ENCODE measurements at regions not wholly inside any gene's neighbourhood (a gene's known extent, or its start where the extent isn't known, plus 50 kb on each side); places are given as distances from the start of the nearest gene placed in this dataset.
A peak's percentile ranks its signal among the peaks of the same experiment; 100 is the strongest.

- Histone ChIP-seq H2AFZ (0 out of 2 replicates have a peak overlapping the region, but pooled peaks have one; percentile 21), H3K4me3 (no peak overlapping the region), H3K27ac (no peak overlapping the region), H3K4me2 (no peak overlapping the region), H3K9me2 (ENCODE audit: insufficient read depth) (no peaks in the 10 kb centered on the region; the same call in 1 of the 2 replicates), H3K4me1 (replicated peaks; ENCODE audit: insufficient read depth) (no peaks in the 10 kb centered on the region), H3K36me3 (ENCODE audit: low read depth) (no peaks in the 10 kb centered on the region), H4K20me1 (ENCODE audit: insufficient read depth) (no peaks in the 10 kb centered on the region), H3K79me2 (ENCODE audit: low read depth) (no peaks in the 10 kb centered on the region), H3K27me3 (ENCODE audit: insufficient read depth, low read depth) (no peaks in the 10 kb centered on the region), H3K9me3 (ENCODE audit: insufficient read depth, low read depth) (no peaks in the 10 kb centered on the region; the same call in 1 of the 2 replicates), H3F3A (ENCODE audit: insufficient read depth, low read depth) (no peaks in the 10 kb centered on the region)
- no TSS peak for BruUV-seq (replicated peaks)
- CTCF ChIA-PET = no interaction called here
- POLR2A ChIA-PET (ENCODE audit: unreplicated experiment) = no interaction called here
- TF ChIP-seq CTCF (conservative IDR thresholded peaks at IDR 0.05) (no peak), EZH2 (IDR thresholded peaks at IDR 0.05; ENCODE audit: low read depth) (no peak)
- intact Hi-C loops (cut with micrococcal nuclease; ENCODE audit: unreplicated experiment) = no loop called here
- no peak for DNase-seq
These were observed 241.4 kb upstream of the DGKB start for GRCh38 chr7:15143936-15144335.

- no peaks in the 10 kb centered on the region for H3K27me3 ChIP-seq (ENCODE audit: insufficient read depth, low read depth)
- no TSS peak for BruUV-seq (replicated peaks)
- H3K36me3 ChIP-seq (ENCODE audit: low read depth) = no peaks in the 10 kb centered on the region
- no peak overlapping the region for H3K27ac ChIP-seq
- H2AFZ ChIP-seq = no peak overlapping the region
- H3K4me3 ChIP-seq = no peak overlapping the region
- no peaks in the 10 kb centered on the region for H3K79me2 ChIP-seq (ENCODE audit: low read depth)
- no peak overlapping the region for H3K4me2 ChIP-seq
- H3F3A ChIP-seq (ENCODE audit: insufficient read depth, low read depth) = no peaks in the 10 kb centered on the region
- no peak for TF ChIP-seq CTCF (conservative IDR thresholded peaks at IDR 0.05)
- no peak for TF ChIP-seq EZH2 (IDR thresholded peaks at IDR 0.05; ENCODE audit: low read depth)
- intact Hi-C loops (cut with micrococcal nuclease; ENCODE audit: unreplicated experiment) = no loop called here
- no peak for DNase-seq
- H3K9me2 ChIP-seq (ENCODE audit: insufficient read depth) = no peaks in the 10 kb centered on the region; the same call in 1 of the 2 replicates
- no peaks in the 10 kb centered on the region; the same call in 1 of the 2 replicates for H3K9me3 ChIP-seq (ENCODE audit: insufficient read depth, low read depth)
- no peaks in the 10 kb centered on the region for H3K4me1 ChIP-seq (replicated peaks; ENCODE audit: insufficient read depth)
- H4K20me1 ChIP-seq (ENCODE audit: insufficient read depth) = no peaks in the 10 kb centered on the region
- CTCF ChIA-PET = no interaction called here
- POLR2A ChIA-PET (ENCODE audit: unreplicated experiment) = no interaction called here
These were observed 240.6 kb upstream of the DGKB start for GRCh38 chr7:15143121-15143520.

GRCh38 chr7:15140431-15140830 lies 237.9 kb upstream of the DGKB start:
- no peak overlapping the region for H2AFZ ChIP-seq
- H3K36me3 ChIP-seq (ENCODE audit: low read depth) = no peaks in the 10 kb centered on the region
- intact Hi-C loops (cut with micrococcal nuclease; ENCODE audit: unreplicated experiment) = no loop called here
- BruUV-seq (replicated peaks) = no TSS peak
- no peak for TF ChIP-seq CTCF (conservative IDR thresholded peaks at IDR 0.05)
- TF ChIP-seq EZH2 (IDR thresholded peaks at IDR 0.05; ENCODE audit: low read depth) = no peak
- no peaks in the 10 kb centered on the region for H3K9me3 ChIP-seq (ENCODE audit: insufficient read depth, low read depth)
- POLR2A ChIA-PET (ENCODE audit: unreplicated experiment) = no interaction called here
- no peak overlapping the region for H3K4me2 ChIP-seq
- H3K4me1 ChIP-seq (replicated peaks; ENCODE audit: insufficient read depth) = no peaks in the 10 kb centered on the region
- no peaks in the 10 kb centered on the region for H3F3A ChIP-seq (ENCODE audit: insufficient read depth, low read depth)
- H4K20me1 ChIP-seq (ENCODE audit: insufficient read depth) = no peaks in the 10 kb centered on the region
- H3K9me2 ChIP-seq (ENCODE audit: insufficient read depth) = no peaks in the 10 kb centered on the region
- H3K79me2 ChIP-seq (ENCODE audit: low read depth) = no peaks in the 10 kb centered on the region
- H3K27ac ChIP-seq = no peak overlapping the region
- DNase-seq = no peak
- CTCF ChIA-PET = no interaction called here
- H3K4me3 ChIP-seq = no peak overlapping the region
- no peaks in the 10 kb centered on the region for H3K27me3 ChIP-seq (ENCODE audit: insufficient read depth, low read depth)
